ENCODE measurements at regions not wholly inside any gene's neighbourhood (a gene's known extent, or its start where the extent isn't known, plus 50 kb on each side); places are given as distances from the start of the nearest gene placed in this dataset.
A peak's percentile ranks its signal among the peaks of the same experiment; 100 is the strongest.

DNA sequence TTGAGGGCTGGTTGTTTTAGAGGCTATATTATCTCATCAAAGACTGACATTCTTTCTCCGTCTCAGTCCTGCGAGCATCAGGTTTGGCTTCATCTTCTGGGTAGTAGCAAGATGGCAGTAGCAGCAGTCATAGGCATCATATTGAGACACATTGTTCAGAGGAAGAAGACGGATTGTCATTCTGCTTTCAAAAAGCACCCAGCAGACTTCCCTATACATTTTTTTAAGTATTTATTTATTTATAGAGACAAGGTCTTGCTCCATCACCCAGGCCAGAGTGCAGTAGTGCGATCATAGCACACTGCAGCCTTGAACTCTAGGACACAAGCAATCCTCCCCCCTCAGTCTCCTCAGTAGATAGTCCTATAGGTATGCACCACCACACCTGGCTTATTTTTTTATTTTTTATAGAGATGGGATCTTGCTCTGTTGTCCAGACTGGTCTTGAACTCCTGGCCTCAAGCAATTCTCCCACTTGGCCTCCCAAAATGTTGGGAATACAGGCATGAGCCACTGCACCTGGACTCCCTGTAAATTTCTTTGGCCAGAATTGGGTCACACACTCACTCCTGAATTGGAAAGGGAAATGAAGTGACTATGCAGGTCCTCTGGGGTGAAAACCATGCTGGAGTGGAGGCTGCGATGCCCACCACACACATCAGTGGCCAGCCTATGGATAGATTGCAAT, 125.4 kb downstream of the SLC38A6 start:
- H3K9me3 ChIP-seq (ENCODE audit: control insufficient read depth, low read length), result no peaks in the 10 kb centered on the region
- H2BK15ac ChIP-seq (ENCODE audit: low read depth, poor library complexity, severe bottlenecking), result peak overlapping the region; percentile 7
- H3K4me3 ChIP-seq (ENCODE audit: insufficient read depth in 1 of 2, low read depth in 1 of 2, low read length in 2 of 2), result no peak overlapping the region
- no peak overlapping the region for H2AFZ ChIP-seq (ENCODE audit: low read depth, low read length)
- no peak for DNase-seq
- H4K91ac ChIP-seq (ENCODE audit: low read length), result peak overlapping the region; percentile 19
- H3K4me1 ChIP-seq (ENCODE audit: control insufficient read depth, insufficient read depth, low read depth, low read length), result peaks cover 27% of the 10 kb centered on the region
- H3K9ac ChIP-seq (ENCODE audit: low read length), result no peak overlapping the region
- no peak overlapping the region for H2BK120ac ChIP-seq (ENCODE audit: low read depth, low read length)
- 96% methylated on average over 3 of the region's 5 CpGs for WGBS
- peak overlapping the region in 1 of 2 experiments; percentile 50 for H3K4ac ChIP-seq (ENCODE audit: low read depth in 1 of 2, low read length in 2 of 2)
- no peak overlapping the region for H4K8ac ChIP-seq (ENCODE audit: low read length)
- peak overlapping the region; percentile 33 for H2AK5ac ChIP-seq (ENCODE audit: low read length, severe bottlenecking)
- no peak overlapping the region for H3K23ac ChIP-seq (ENCODE audit: low read length in 2 of 2)
- H2BK5ac ChIP-seq (ENCODE audit: low read depth, low read length, poor library complexity, severe bottlenecking), result no peak overlapping the region
- no peaks in the 10 kb centered on the region for H3K27me3 ChIP-seq (ENCODE audit: control insufficient read depth in 1 of 2, insufficient read depth in 1 of 2, low read length in 2 of 2)
- no peak overlapping the region for H3K27ac ChIP-seq (ENCODE audit: low read length, poor library complexity, severe bottlenecking)
- H3K36me3 ChIP-seq (ENCODE audit: control insufficient read depth in 1 of 2, insufficient read depth in 2 of 2, low read depth in 1 of 2, low read length in 2 of 2), result peaks cover 2 to 4% of the 10 kb centered on the region in 2 experiments
- no peak overlapping the region for H3K14ac ChIP-seq (ENCODE audit: low read length in 2 of 2)
- H2BK12ac ChIP-seq (ENCODE audit: low read length in 2 of 2), result peak overlapping the region in 1 of 2 experiments; percentile 56
- H3K79me1 ChIP-seq (replicated peaks; ENCODE audit: low read length, poor library complexity, severe bottlenecking), result no peaks in the 10 kb centered on the region
- peak overlapping the region in 1 of 2 experiments; percentile 52 for H3K18ac ChIP-seq (ENCODE audit: low read depth in 1 of 2, low read length in 2 of 2)
- no peak overlapping the region for H3K4me2 ChIP-seq (ENCODE audit: low read length, poor library complexity, severe bottlenecking)

DNA sequence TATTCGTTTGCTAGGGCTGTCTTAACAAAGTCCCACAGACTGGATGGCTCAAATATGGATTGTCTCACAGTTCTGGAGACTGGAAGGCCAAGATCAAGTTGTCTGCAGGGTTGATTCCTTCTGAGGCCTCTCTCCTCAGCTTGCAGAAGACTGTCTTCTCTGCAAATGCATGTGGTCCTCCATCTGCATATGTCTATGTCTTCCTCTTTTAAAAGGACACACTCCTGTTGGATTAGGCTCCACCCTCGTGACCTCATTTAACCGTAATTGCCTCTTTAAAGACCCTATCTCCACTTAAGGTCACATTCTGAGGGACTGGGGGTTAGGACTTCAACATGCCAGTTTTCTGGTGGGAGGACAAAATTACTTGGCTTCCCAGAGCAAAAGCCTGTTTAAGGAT, 123.3 kb downstream of the SLC38A6 start:
- peak overlapping the region; percentile 98 for H4K8ac ChIP-seq (ENCODE audit: low read length)
- H3K14ac ChIP-seq (ENCODE audit: low read length in 2 of 2), result peak overlapping the region; percentile 1 to 74
- H3K4ac ChIP-seq (ENCODE audit: low read depth in 1 of 2, low read length in 2 of 2), result peak overlapping the region; percentile 88 to 94
- no peaks in the 10 kb centered on the region for H3K9me3 ChIP-seq (ENCODE audit: control insufficient read depth, low read length)
- H2BK120ac ChIP-seq (ENCODE audit: low read depth, low read length), result peak overlapping the region; percentile 98
- H2BK5ac ChIP-seq (ENCODE audit: low read depth, low read length, poor library complexity, severe bottlenecking), result peak overlapping the region; percentile 79
- H3K9ac ChIP-seq (ENCODE audit: low read length), result peak overlapping the region; percentile 80
- no peaks in the 10 kb centered on the region for H3K27me3 ChIP-seq (ENCODE audit: control insufficient read depth in 1 of 2, insufficient read depth in 1 of 2, low read length in 2 of 2)
- H3K23ac ChIP-seq (ENCODE audit: low read length in 2 of 2), result no peak overlapping the region
- no peak for DNase-seq
- peaks cover 2 to 4% of the 10 kb centered on the region in 2 experiments for H3K36me3 ChIP-seq (ENCODE audit: control insufficient read depth in 1 of 2, insufficient read depth in 2 of 2, low read depth in 1 of 2, low read length in 2 of 2)
- no peaks in the 10 kb centered on the region for H3K79me1 ChIP-seq (replicated peaks; ENCODE audit: low read length, poor library complexity, severe bottlenecking)
- no peak overlapping the region for H3K4me3 ChIP-seq (ENCODE audit: insufficient read depth in 1 of 2, low read depth in 1 of 2, low read length in 2 of 2)
- peak overlapping the region; percentile 6 for H2AFZ ChIP-seq (ENCODE audit: low read depth, low read length)
- 56% methylated on average over 2 of the region's 3 CpGs for WGBS
- H2AK5ac ChIP-seq (ENCODE audit: low read length, severe bottlenecking), result peak overlapping the region; percentile 98
- peak overlapping the region; percentile 95 for H3K18ac ChIP-seq (ENCODE audit: low read depth in 1 of 2, low read length in 2 of 2)
- peak overlapping the region; percentile 60 for H2BK15ac ChIP-seq (ENCODE audit: low read depth, poor library complexity, severe bottlenecking)
- H2BK12ac ChIP-seq (ENCODE audit: low read length in 2 of 2), result peak overlapping the region; percentile 33 to 84
- peak overlapping the region; percentile 99 for H3K27ac ChIP-seq (ENCODE audit: low read length, poor library complexity, severe bottlenecking)
- no peak overlapping the region for H3K4me2 ChIP-seq (ENCODE audit: low read length, poor library complexity, severe bottlenecking)
- peaks cover 23% of the 10 kb centered on the region for H3K4me1 ChIP-seq (ENCODE audit: control insufficient read depth, insufficient read depth, low read depth, low read length)
- peak overlapping the region; percentile 97 for H4K91ac ChIP-seq (ENCODE audit: low read length)

GRCh38 chr14:61103541-61104339, 122.7 kb downstream of the SLC38A6 start:
- peak overlapping the region; percentile 99 for H3K27ac ChIP-seq (ENCODE audit: low read length, poor library complexity, severe bottlenecking)
- peak overlapping the region in 1 of 2 experiments; percentile 74 for H3K14ac ChIP-seq (ENCODE audit: low read length in 2 of 2)
- H4K8ac ChIP-seq (ENCODE audit: low read length), result peak overlapping the region; percentile 98
- peak overlapping the region; percentile 98 for H2AK5ac ChIP-seq (ENCODE audit: low read length, severe bottlenecking)
- peak overlapping the region; percentile 60 for H2BK15ac ChIP-seq (ENCODE audit: low read depth, poor library complexity, severe bottlenecking)
- H2BK12ac ChIP-seq (ENCODE audit: low read length in 2 of 2), result peak overlapping the region; percentile 34 to 84
- H3K4ac ChIP-seq (ENCODE audit: low read depth in 1 of 2, low read length in 2 of 2), result peak overlapping the region; percentile 90 to 94
- no peaks in the 10 kb centered on the region for H3K27me3 ChIP-seq (ENCODE audit: control insufficient read depth in 1 of 2, insufficient read depth in 1 of 2, low read length in 2 of 2)
- peak overlapping the region; percentile 95 for H3K18ac ChIP-seq (ENCODE audit: low read depth in 1 of 2, low read length in 2 of 2)
- H2BK120ac ChIP-seq (ENCODE audit: low read depth, low read length), result peak overlapping the region; percentile 98
- H3K4me3 ChIP-seq (ENCODE audit: insufficient read depth in 1 of 2, low read depth in 1 of 2, low read length in 2 of 2), result peak overlapping the region in 1 of 2 experiments; percentile 34
- peak overlapping the region; percentile 21 for H3K4me2 ChIP-seq (ENCODE audit: low read length, poor library complexity, severe bottlenecking)
- H3K79me1 ChIP-seq (replicated peaks; ENCODE audit: low read length, poor library complexity, severe bottlenecking), result no peaks in the 10 kb centered on the region
- peaks cover 23% of the 10 kb centered on the region for H3K4me1 ChIP-seq (ENCODE audit: control insufficient read depth, insufficient read depth, low read depth, low read length)
- peak overlapping the region; percentile 80 for H3K9ac ChIP-seq (ENCODE audit: low read length)
- H3K9me3 ChIP-seq (ENCODE audit: control insufficient read depth, low read length), result no peaks in the 10 kb centered on the region
- peak; percentile 97 for DNase-seq
- peaks cover 0 to under 1% of the 10 kb centered on the region in 2 experiments for H3K36me3 ChIP-seq (ENCODE audit: control insufficient read depth in 1 of 2, insufficient read depth in 2 of 2, low read depth in 1 of 2, low read length in 2 of 2)
- no peak overlapping the region for H3K23ac ChIP-seq (ENCODE audit: low read length in 2 of 2)
- H2AFZ ChIP-seq (ENCODE audit: low read depth, low read length), result peak overlapping the region; percentile 6
- H4K91ac ChIP-seq (ENCODE audit: low read length), result peak overlapping the region; percentile 97
- 3% methylated on average over 11 of the region's 11 CpGs for WGBS
- H2BK5ac ChIP-seq (ENCODE audit: low read depth, low read length, poor library complexity, severe bottlenecking), result peak overlapping the region; percentile 91
